ENCODE measurements at regions not wholly inside any gene's neighbourhood (a gene's known extent, or its start where the extent isn't known, plus 50 kb on each side); places are given as distances from the start of the nearest gene placed in this dataset.

GRCh38 chr6:14506656-14507246 is 389.2 kb downstream of the CD83 start (continued):
- no peak for TF ChIP-seq ZBTB33 (IDR thresholded peaks at IDR 0.05; ENCODE audit: borderline replicate concordance, low read depth)
- no peak for TF ChIP-seq FOXM1 (IDR thresholded peaks at IDR 0.05; ENCODE audit: low read depth)

- Histone ChIP-seq H3K9me3 (no peaks in the 10 kb centered on the region), H2AFZ (ENCODE audit: low read depth) (no peak overlapping the region), H3K4me1 (ENCODE audit: control insufficient read depth in 1 of 2, insufficient read depth in 2 of 2, low read depth in 1 of 2, low read length in 1 of 2) (no peaks in the 10 kb centered on the region), H3K4me3 (ENCODE audit: low read depth in 2 of 2, low read length in 1 of 2) (no peak overlapping the region), H3K9ac (no peak overlapping the region), H3K36me3 (replicated peaks in 1 of 2; ENCODE audit: control insufficient read depth in 1 of 2, insufficient read depth in 2 of 2, low read length in 1 of 2) (no peaks in the 10 kb centered on the region), H3F3A (replicated peaks; ENCODE audit: insufficient read depth) (no peaks in the 10 kb centered on the region), H3K79me2 (ENCODE audit: insufficient read depth) (no peaks in the 10 kb centered on the region), H3K4me2 (no peak overlapping the region), H3K27me3 (ENCODE audit: insufficient read depth) (no peaks in the 10 kb centered on the region), H3K27ac (ENCODE audit: low read depth in 2 of 2, low read length in 1 of 2) (no peak overlapping the region), H3K9me2 (no peaks in the 10 kb centered on the region), H4K20me1 (ENCODE audit: insufficient read depth) (no peaks in the 10 kb centered on the region)
- POLR2A ChIA-PET, result no interaction called here
- TF ChIP-seq FOXJ3 (CRISPR knock-in tag; IDR thresholded peaks at IDR 0.05) (no peak), REST (IDR thresholded peaks at IDR 0.05; ENCODE audit: low read depth, low read length) (no peak), TCF12 (IDR thresholded peaks at IDR 0.05) (no peak), CTCF (IDR thresholded peaks at IDR 0.05) (no peak), PBX3 (IDR thresholded peaks at IDR 0.05) (no peak), RCOR1 (IDR thresholded peaks at IDR 0.05; ENCODE audit: low read length) (no peak)
- no peak for DNase-seq
- WGBS (ENCODE audit: low lambda C conversion rate), result 38% methylated on average over 5 of the region's 5 CpGs
- CTCF ChIA-PET, result interaction anchor here (1.0 kb wide), 1 partner anchor 16 kb away, joined by 3 read pairs; no protein-coding TSS in a partner anchor
Measured at GRCh38 chr6:14509120-14509519, 391.5 kb downstream of the CD83 start.

Data from SK-N-SH (cell line).